Keratinocyte (primary cell): ENCODE measurements at regions not wholly inside any gene's neighbourhood (a gene's known extent, or its start where the extent isn't known, plus 50 kb on each side); places are given as distances from the start of the nearest gene placed in this dataset.

Experiments
- EZH2 ChIP-seq: IDR thresholded peaks from one replicate; pipeline ENCODE4 v1.6.1; 2012; ENCODE audit warnings: inconsistent platforms, mild to moderate bottlenecking, low read length, moderate library complexity
- TF ChIP-seq, protein P1 (sequence below), 3 experiments: IDR thresholded peaks in 1 of 3; conservative IDR thresholded peaks in 1 of 3; optimal IDR thresholded peaks in 1 of 3; 2 replicates in 2 of 3; 3 replicates in 1 of 3; pipeline versions ENCODE3 to v1.5.1; 2011; ENCODE audit warnings: low read length in 3 of 3, mild to moderate bottlenecking in 3 of 3, moderate library complexity in 2 of 3, control low read depth in 1 of 3, inconsistent platforms in 1 of 3; ENCODE audit not compliant: insufficient read depth in 2 of 3; ENCODE audit errors: extremely low read depth in 1 of 3

DNA sequence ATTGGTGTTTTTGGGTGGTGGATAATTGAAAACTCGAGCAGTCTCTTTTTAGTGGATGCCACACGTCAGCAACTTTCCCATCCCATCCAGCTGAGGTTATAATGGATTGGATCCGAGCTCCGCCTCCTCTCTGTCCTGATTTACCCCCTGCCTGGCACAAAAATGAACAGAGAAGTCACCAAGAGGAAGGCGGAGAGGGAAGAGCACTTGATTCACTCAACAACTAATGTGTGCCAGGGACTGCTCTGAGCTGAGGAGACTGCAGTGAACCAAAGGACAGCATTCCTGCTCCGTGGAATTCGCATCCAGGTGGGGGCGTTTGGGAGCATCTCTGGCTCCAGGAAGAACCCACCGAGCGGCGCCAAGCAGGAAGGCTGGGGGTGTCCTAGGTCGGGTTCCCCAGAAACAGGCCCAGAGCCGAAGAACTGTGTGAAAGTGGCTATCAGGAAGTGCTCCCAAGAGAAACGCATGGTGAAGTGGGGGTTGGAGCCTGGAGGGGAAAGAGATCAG, 95.8 kb upstream of the NAA20 start:
- TF ChIP-seq, protein P1, sequence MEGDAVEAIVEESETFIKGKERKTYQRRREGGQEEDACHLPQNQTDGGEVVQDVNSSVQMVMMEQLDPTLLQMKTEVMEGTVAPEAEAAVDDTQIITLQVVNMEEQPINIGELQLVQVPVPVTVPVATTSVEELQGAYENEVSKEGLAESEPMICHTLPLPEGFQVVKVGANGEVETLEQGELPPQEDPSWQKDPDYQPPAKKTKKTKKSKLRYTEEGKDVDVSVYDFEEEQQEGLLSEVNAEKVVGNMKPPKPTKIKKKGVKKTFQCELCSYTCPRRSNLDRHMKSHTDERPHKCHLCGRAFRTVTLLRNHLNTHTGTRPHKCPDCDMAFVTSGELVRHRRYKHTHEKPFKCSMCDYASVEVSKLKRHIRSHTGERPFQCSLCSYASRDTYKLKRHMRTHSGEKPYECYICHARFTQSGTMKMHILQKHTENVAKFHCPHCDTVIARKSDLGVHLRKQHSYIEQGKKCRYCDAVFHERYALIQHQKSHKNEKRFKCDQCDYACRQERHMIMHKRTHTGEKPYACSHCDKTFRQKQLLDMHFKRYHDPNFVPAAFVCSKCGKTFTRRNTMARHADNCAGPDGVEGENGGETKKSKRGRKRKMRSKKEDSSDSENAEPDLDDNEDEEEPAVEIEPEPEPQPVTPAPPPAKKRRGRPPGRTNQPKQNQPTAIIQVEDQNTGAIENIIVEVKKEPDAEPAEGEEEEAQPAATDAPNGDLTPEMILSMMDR (optimal IDR thresholded peaks at IDR 0.05 in 1 of 3, IDR thresholded peaks at IDR 0.05 in 1 of 3, conservative IDR thresholded peaks at IDR 0.05 in 1 of 3; ENCODE audit: extremely low read depth in 1 of 3, insufficient read depth in 2 of 3, low read length in 3 of 3), result peak in 1 of 3 experiments; percentile 39
- TF ChIP-seq EZH2, result no peak
